PC-9 (cell line): ENCODE measurements at regions not wholly inside any gene's neighbourhood (a gene's known extent, or its start where the extent isn't known, plus 50 kb on each side); places are given as distances from the start of the nearest gene placed in this dataset.

Experiments
- BruUV-seq: library from RNA; stranded (reverse); fragments of 400-500 nt; replicated peaks from 2 replicates; lab custom pipeline; 2021; lab: Mats Ljungman, UMichigan
- CTCF ChIA-PET: fragments of 300-600 bp; sonication (Branson Sonifier 250); formaldehyde crosslinking; loops from one replicate; lab custom pipeline; 2022; ENCODE audit warnings: antibody characterized with exemption; lab: Charles Lee
- POLR2A ChIA-PET: fragments of 300-600 bp; sonication (Branson Sonifier 250); formaldehyde crosslinking; loops from one replicate; lab custom pipeline; 2022; ENCODE audit warnings: antibody characterized with exemption; ENCODE audit not compliant: unreplicated experiment; lab: Charles Lee
- DNase-seq, 2 experiments: peaks; one replicate each; pipeline versions ENCODE4 v3.0.0 to v3.0.0-alpha.2; 2015 to 2022; ENCODE audit warnings: mixed read lengths in 1 of 2
- H2AFZ ChIP-seq: fragments of 200-600 bp; sonication (generic); 2 replicates; pipeline ENCODE4 v1.8.1; 2017; ENCODE audit warnings: antibody characterized with exemption
- H3F3A ChIP-seq: fragments of 200-600 bp; sonication (generic); 2 replicates; pipeline ENCODE4 v1.8.1; 2017; ENCODE audit warnings: antibody characterized with exemption, mild to moderate bottlenecking, low read depth; ENCODE audit not compliant: insufficient read depth
- H3K27ac ChIP-seq: fragments of 200-600 bp; sonication (generic); 2 replicates; pipeline ENCODE4 v1.6.1; 2016; ENCODE audit warnings: mixed run types
- H3K27me3 ChIP-seq: fragments of 200-600 bp; sonication (generic); 2 replicates; pipeline ENCODE4 v1.6.1; 2016; ENCODE audit warnings: low read depth, mixed run types; ENCODE audit not compliant: insufficient read depth
- H3K36me3 ChIP-seq: fragments of 200-600 bp; sonication (generic); 2 replicates; pipeline ENCODE4 v1.6.1; 2016; ENCODE audit warnings: low read depth, mixed run types
- H3K4me1 ChIP-seq: fragments of 200-600 bp; sonication (generic); replicated peaks from 2 replicates; pipeline ENCODE4 v1.6.1; 2016; ENCODE audit warnings: mixed run types; ENCODE audit not compliant: insufficient read depth
- H3K4me2 ChIP-seq: fragments of 200-600 bp; sonication (generic); 2 replicates; pipeline ENCODE4 v1.6.1; 2017; ENCODE audit warnings: mixed run types
- H3K4me3 ChIP-seq: fragments of 200-600 bp; sonication (generic); 2 replicates; pipeline ENCODE4 v1.6.1; 2016; ENCODE audit warnings: mixed run types
- H3K79me2 ChIP-seq: fragments of 200-600 bp; sonication (generic); 2 replicates; pipeline ENCODE4 v1.6.1; 2017; ENCODE audit warnings: low read depth, mixed run types
- H3K9me2 ChIP-seq: fragments of 200-600 bp; sonication (generic); 2 replicates; pipeline ENCODE4 v1.8.1; 2017; ENCODE audit warnings: mild to moderate bottlenecking; ENCODE audit not compliant: insufficient read depth
- H3K9me3 ChIP-seq: fragments of 200-600 bp; sonication (generic); 2 replicates; pipeline ENCODE4 v1.8.1; 2016; ENCODE audit warnings: low read depth; ENCODE audit not compliant: insufficient read depth
- H4K20me1 ChIP-seq: fragments of 200-600 bp; sonication (generic); 2 replicates; pipeline ENCODE4 v1.8.1; 2017; ENCODE audit not compliant: insufficient read depth
- EZH2 ChIP-seq: fragments of 200-600 bp; sonication (generic); IDR thresholded peaks from 2 replicates; pipeline ENCODE4 v1.8.0; 2017; ENCODE audit warnings: antibody characterized with exemption, low read depth
- intact Hi-C: fragments of 100-400 bp; cut with micrococcal nuclease; formaldehyde crosslinking; loops from one replicate; pipeline ENCODE4 v1.10.0; 2022; ENCODE audit not compliant: unreplicated experiment
- TF ChIP-seq, protein P1 (sequence below): fragments of 200-600 bp; sonication (generic); conservative IDR thresholded peaks from 2 replicates; pipeline ENCODE4 v1.6.1; 2017; ENCODE audit warnings: mixed run types, antibody characterized with exemption, mild to moderate bottlenecking, moderate library complexity

DNA sequence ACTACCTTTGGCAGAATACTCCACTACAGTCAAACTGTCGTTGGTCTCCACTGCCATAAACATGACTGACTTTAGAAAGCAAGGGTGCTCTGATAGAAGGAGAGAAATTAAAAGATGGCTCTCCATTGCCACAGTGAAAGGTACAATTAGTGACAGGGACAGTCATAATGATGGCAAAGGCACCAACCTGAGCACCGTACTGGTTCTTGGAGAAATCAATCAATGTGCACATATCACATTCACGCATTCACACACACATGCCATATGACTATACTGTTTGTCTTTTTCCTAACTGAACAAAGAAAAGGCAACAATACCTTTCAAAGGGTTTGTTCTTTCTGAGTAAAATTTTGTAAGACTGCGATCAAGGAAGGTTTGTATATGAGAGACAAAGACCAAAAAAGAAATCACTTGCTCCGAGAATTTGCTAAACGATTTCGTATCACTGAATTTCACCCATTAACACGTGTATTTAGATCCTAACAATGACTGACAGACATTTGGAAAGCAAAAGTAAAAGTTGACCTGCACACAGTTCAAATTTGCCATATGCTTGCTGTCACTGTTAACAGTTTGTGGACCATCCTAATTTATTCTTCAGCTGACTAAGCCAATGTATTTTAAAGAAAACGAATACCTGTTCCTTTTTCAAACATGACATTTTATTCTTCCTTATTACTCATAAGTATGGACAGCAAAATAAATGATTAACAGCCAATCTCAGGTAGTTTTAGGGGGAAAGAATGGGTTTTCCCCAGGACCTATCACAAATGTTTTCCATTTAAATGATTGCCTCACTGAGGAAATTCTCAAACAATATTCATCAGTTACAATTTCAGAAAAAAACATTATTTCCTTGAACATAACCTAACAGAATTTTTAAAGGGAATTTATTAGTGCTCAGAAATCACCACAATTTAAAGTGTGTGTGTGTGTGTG is 644.4 kb downstream of the ZEB2 start:
- H3K4me2 ChIP-seq = no peak overlapping the region
- CTCF ChIA-PET = no interaction called here
- no peaks in the 10 kb centered on the region for H4K20me1 ChIP-seq
- intact Hi-C loops = no loop called here
- POLR2A ChIA-PET = no interaction called here
- H3K27ac ChIP-seq = no peak overlapping the region
- H2AFZ ChIP-seq = peak overlapping the region; percentile 48; the same call in 1 of the 2 replicates
- no peaks in the 10 kb centered on the region for H3K27me3 ChIP-seq
- H3K36me3 ChIP-seq = no peaks in the 10 kb centered on the region
- no peaks in the 10 kb centered on the region for H3K4me1 ChIP-seq
- no peaks in the 10 kb centered on the region for H3K9me3 ChIP-seq
- no TSS peak for BruUV-seq
- H3K4me3 ChIP-seq = no peak overlapping the region
- H3K79me2 ChIP-seq = no peaks in the 10 kb centered on the region
- no peak for TF ChIP-seq EZH2
- TF ChIP-seq, protein P1, sequence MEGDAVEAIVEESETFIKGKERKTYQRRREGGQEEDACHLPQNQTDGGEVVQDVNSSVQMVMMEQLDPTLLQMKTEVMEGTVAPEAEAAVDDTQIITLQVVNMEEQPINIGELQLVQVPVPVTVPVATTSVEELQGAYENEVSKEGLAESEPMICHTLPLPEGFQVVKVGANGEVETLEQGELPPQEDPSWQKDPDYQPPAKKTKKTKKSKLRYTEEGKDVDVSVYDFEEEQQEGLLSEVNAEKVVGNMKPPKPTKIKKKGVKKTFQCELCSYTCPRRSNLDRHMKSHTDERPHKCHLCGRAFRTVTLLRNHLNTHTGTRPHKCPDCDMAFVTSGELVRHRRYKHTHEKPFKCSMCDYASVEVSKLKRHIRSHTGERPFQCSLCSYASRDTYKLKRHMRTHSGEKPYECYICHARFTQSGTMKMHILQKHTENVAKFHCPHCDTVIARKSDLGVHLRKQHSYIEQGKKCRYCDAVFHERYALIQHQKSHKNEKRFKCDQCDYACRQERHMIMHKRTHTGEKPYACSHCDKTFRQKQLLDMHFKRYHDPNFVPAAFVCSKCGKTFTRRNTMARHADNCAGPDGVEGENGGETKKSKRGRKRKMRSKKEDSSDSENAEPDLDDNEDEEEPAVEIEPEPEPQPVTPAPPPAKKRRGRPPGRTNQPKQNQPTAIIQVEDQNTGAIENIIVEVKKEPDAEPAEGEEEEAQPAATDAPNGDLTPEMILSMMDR = no peak
- DNase-seq = no peak
- no peaks in the 10 kb centered on the region for H3F3A ChIP-seq
- H3K9me2 ChIP-seq = no peaks in the 10 kb centered on the region

- no peak for DNase-seq
- TF ChIP-seq, protein P1 = no peak
- TF ChIP-seq EZH2 = no peak
- CTCF ChIA-PET = no interaction called here
- Histone ChIP-seq H3K36me3 (no peaks in the 10 kb centered on the region), H3K4me1 (no peaks in the 10 kb centered on the region), H3K27me3 (no peaks in the 10 kb centered on the region), H3F3A (no peaks in the 10 kb centered on the region), H4K20me1 (no peaks in the 10 kb centered on the region), H2AFZ (no peak overlapping the region), H3K4me3 (no peak overlapping the region), H3K27ac (no peak overlapping the region), H3K9me3 (no peaks in the 10 kb centered on the region), H3K79me2 (no peaks in the 10 kb centered on the region), H3K9me2 (no peaks in the 10 kb centered on the region), H3K4me2 (no peak overlapping the region)
- POLR2A ChIA-PET = no interaction called here
- intact Hi-C loops = no loop called here
- no TSS peak for BruUV-seq
Observed at GRCh38 chr2:143873886-143874285, 646.0 kb downstream of the ZEB2 start.

- Histone ChIP-seq H3K4me3 (no peak overlapping the region), H3K4me1 (no peaks in the 10 kb centered on the region), H3K27me3 (no peaks in the 10 kb centered on the region), H3K9me3 (no peaks in the 10 kb centered on the region), H3K36me3 (no peaks in the 10 kb centered on the region), H4K20me1 (no peaks in the 10 kb centered on the region), H3F3A (no peaks in the 10 kb centered on the region), H3K79me2 (no peaks in the 10 kb centered on the region), H3K4me2 (no peak overlapping the region), H2AFZ (0 out of 2 replicates have a peak overlapping the region, but pooled peaks have one; percentile 27), H3K9me2 (no peaks in the 10 kb centered on the region), H3K27ac (no peak overlapping the region)
- CTCF ChIA-PET = no interaction called here
- TF ChIP-seq EZH2 = no peak
- TF ChIP-seq, protein P1 = no peak
- intact Hi-C loops = no loop called here
- DNase-seq = no peak
- no TSS peak for BruUV-seq
- POLR2A ChIA-PET = no interaction called here
Observed at GRCh38 chr2:143870696-143871095, 649.2 kb downstream of the ZEB2 start.
